ENCODE measurements at regions not wholly inside any gene's neighbourhood (a gene's known extent, or its start where the extent isn't known, plus 50 kb on each side); places are given as distances from the start of the nearest gene placed in this dataset.

DNA sequence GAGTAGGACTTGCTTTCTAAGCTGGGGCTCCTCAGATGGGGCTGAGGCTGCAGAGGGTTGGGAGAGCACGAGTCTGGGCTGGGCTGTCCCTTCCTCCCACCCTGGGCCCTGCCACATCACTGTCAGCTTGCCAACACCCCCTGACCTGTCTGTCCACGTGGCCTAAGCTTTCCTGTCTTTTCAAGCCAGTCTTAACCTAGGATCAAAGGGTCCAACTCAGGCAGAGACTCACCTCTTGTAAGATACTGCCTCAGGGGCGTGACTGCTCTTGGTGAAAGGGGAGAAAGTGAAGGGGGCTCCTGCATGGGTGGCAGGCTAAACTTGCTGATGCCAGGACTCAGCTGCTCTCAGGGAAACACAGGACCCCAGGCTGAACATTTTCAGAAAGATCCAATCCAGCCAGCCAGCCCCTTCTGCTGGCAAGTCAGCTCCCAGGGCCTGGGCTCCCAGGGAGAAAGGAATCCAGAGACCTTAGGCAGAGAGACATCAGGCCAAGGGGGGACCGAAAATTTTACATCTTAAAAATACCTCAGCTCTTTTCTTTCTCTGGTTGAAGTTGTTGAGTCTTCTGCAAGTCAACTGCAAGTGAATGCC is 144.2 kb upstream of the ID2 start:
- no peak for DNase-seq (ENCODE audit: low spot score)

DNA sequence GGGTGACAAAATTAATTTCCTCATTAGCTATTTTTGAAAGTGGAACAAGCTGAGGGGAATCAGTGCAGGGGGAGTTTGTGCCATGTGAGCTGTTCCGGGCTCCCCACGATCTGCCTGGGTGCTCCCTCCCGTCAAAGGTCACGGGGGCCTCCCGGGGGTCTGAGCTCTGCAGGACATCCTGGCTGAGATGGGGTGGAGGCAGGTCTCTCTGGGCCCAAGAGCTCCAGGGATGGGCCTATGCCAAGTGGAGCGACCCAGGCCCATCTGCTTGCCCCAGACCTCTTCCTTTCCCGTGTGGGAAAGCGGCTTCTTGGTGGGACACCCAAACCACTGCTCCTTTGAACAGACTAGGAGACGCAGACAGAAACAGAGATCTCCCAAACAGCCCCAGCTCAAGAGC is 143.3 kb upstream of the ID2 start:
- no peak for DNase-seq (ENCODE audit: low spot score)

DNA sequence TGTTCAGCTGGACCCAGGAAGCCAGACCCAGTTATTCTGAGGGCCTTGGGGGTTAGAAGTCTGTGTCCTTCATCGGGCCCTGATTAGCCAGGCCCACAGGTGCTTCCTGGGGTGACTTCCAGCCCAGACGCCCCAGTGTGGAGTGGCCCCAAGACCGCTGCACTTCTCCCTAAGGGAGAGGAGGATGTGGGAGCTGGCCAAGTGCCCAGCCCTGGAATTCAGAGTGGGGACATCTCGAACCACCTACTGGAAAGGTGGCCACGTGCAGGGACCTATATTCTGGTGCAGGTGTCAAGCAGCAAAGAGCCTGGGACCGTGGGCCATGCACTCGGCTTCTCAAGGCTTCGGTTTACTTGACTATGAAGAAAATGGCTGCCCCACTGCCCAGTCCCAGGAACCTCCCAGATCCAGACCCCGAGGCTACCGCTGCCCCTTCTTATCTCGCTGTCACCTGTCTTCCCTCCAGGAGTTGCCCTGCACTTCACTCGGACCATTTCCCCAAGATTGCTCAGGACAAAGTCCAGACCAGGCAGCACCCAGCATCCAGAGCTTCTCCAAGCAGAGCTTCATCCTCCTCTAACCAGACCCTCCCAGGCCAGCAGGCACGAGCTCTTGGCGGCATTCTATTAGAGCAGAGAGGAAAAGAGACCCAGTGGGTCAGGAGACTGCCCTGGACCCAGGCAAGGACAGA is 142.8 kb upstream of the ID2 start:
- no peak for DNase-seq (ENCODE audit: low spot score)

DNA sequence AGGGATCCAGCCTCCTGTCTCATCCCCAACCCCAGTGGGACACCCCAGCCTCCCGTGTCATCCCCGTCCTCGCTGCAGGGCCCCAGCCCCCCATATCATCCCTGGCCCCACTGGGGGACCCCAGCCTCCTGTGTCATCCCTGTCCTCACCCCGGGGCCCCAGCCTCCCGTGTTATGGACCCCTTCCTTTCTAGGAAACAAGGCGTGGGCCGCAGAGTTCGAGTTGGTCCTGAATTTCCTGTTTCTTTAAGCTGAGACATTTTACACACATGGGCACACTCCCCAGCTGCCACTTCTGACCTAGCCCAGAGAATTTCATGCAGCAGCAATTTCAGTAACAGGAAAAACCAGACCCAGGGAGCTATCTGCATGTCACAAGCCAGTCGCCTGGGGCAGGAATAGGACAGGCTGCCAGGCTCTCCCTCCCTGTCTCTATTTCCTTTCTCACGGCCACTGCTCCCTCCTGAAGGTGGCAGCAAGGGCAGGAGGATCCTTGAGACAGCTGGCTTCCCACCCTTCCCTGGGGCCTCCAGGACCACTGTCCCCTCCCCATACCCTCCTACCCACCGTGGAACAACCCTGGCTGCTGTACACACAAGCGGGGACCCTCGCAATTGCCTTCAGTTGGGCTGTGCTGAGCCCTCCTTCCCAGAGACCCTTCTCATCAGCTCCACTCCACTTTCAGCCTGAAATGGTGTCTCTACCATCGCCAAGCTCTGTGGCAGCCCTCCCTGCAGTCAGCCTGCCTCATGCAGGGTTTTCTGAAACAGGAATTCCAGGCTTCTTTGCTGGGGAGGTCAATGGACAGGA is 141.9 kb upstream of the ID2 start:
- DNase-seq (ENCODE audit: low spot score): no peak

DNA sequence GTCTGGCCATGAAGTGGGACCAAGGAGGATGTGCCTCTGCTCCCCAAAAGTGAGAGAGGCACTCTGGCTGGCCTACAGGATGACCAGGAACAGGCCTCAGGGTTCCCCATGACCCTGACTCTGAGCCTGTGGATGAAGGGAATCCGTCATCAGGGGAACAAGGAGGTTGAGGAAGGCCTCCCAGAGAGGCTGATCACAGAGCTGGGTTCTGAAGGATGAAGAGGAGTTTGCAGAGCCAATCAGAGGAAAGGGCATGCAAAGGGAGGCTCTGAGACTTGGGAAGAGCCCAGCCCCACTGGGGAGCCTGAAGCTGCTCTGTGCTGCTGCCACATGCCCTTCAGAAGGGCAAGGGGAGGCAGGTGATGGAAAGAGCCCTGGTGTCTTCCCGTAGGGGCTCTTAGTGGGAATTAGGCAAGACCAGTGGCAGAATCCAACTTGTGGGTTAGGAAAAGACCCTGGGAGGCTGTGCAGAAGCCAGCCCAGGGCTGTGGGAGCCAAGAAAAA is 141.3 kb upstream of the ID2 start:
- DNase-seq (ENCODE audit: low spot score): no peak

DNA sequence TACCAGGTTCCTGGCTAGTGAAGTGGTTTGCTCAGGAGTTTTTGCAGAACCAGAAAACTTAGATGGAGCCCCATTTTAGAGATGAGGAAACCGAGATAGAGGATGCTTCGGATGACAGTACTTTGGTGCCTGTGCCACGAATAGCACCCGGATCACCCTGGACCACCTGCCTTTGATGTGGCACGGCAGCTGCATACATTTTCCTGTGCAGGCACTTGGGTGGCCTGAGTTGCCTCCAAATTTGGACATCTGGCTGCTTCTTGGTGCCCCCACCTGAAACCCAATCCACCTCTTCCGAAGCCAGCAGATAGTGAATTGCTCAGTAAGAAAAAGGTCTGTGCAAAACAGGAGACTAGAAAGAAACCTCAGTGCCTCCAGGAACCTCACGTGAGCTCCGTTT is 140.6 kb upstream of the ID2 start:
- no peak for DNase-seq (ENCODE audit: low spot score)

DNA sequence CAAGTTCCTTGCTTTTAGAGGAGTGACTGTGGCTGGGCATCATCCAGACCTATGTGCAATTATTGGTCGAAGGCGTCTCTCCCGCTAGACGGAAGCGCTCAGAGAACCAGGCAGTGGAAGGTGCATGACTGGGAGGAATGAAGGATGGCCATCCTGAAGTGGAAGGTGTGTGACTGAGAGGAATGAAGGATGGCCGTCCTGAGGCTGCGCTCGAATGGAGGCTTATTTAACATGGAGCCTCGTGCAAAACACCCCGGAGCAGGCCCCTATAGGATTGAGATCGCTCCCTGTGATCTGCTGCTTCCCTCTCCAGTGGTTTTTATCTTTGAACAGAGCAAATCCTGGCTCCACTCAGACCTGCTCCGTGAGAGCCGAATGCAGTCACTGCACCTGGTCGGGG is 140.2 kb upstream of the ID2 start:
- no peak for DNase-seq (ENCODE audit: low spot score)

DNA sequence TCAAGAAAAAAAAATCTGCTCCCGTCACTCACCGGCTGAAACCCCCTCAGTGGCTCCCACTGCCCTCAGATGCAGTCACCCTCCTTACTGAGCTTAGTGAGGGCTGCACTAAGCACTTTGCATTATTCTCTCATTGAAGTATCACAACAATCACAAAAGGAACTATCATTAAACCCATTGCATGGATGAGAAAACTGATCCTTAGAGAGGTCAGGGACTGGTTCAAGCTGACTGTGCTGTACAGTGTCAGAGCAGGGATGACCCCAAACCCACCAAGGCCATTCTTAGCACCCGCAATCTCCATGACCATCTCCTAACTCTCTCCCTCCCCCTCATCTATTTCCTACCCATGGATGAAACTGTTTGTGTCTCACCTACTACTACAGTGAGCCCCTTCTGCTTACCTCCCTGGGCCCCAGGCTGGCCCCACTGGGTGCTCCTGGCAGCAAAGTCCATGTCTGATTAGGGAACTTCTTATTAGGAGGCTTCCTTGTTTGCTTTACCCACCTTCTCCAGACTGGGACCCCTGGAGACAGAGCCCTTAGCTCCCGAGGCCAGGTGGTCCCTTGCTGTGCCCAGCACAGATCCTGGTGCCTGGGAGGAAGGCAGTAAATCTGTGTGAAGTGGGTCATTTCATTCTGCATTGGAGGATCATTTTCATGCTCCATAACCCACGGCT is 139.3 kb upstream of the ID2 start:
- no peak for DNase-seq (ENCODE audit: low spot score)

DNA sequence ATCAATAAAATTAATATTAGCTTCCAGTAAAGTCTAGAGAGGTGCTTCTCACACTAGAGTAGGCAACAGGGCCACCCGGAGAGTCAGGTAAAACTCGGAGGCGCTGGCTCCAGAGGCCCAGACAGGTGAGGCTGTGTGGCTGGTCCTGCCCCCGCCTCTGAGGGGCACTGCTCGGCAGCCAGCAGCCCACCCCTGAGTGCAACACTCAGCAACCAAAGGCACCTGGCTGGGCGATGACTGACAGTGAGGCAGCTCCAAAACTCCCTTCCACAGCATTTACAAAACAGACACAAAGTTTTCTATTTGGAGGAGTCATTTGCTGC is 138.8 kb upstream of the ID2 start:
- DNase-seq (ENCODE audit: low spot score): no peak

DNA sequence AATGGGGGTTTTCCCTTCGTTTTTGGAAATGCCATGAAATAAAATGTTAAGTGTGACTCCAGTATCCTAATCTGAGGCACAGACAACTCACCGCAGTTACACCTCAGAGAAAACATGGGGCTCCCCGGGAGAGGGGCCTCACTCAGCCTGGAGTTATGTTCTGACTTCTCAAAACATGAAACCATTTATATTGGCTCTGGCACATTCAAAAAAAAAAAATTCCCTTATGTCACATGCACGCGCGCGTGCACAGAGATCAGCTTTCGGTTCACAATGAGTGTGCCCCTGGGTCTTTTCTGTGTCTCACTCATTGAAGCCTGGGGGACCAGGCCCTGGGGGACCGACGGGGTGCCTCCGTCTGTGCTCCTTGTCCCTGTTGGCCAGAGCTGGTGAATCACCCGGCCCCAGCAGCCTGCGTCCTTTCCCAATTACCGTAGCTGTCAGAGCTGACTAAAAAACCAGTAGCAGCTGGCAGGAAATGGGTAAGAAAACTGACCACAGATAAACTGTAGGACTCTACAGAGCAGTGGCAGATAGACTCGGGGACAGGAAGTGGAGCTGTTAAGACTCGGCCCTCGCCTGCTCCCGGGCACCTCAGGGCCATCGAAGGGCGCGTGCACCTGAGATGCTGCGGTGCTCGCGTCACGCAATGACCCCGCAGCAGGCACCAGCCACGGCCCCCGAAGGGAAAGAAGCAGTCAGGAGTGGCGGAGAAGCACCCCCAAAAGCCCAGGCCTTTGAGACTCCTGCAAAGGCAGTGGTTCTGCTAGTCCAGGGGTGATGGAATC is 138.3 kb upstream of the ID2 start:
- peak; percentile 84 for DNase-seq (ENCODE audit: low spot score)

DNA sequence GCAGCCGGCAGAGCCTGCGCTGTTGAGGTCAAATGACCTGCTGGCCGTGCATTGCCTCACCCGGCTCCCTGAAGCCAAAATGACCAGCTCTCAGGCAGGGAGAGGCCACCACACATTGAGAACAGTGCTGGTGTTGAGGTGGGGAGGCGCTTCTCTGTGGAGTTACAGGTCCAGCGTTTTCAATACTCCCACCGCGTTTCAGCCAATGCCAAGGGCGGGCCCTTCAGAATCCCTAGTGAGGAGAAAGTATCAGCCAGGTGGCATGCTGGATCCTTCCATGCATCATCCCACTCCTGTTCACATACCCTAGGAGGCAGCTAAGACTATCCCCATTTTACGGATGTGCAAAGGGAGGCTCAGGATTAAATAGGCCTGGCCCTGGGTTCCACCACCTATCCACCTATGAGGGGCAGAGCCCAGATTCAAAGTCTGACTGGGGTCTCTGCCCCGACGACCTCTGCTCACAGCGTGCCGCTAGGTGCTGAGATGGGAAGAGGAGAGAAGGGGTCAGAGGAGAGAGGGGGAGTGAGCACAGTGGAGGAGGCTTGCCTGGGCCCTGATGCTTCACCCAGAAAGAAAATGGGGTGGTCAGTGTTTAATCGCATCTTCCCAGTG is 137.6 kb upstream of the ID2 start:
- DNase-seq (ENCODE audit: low spot score): no peak

DNA sequence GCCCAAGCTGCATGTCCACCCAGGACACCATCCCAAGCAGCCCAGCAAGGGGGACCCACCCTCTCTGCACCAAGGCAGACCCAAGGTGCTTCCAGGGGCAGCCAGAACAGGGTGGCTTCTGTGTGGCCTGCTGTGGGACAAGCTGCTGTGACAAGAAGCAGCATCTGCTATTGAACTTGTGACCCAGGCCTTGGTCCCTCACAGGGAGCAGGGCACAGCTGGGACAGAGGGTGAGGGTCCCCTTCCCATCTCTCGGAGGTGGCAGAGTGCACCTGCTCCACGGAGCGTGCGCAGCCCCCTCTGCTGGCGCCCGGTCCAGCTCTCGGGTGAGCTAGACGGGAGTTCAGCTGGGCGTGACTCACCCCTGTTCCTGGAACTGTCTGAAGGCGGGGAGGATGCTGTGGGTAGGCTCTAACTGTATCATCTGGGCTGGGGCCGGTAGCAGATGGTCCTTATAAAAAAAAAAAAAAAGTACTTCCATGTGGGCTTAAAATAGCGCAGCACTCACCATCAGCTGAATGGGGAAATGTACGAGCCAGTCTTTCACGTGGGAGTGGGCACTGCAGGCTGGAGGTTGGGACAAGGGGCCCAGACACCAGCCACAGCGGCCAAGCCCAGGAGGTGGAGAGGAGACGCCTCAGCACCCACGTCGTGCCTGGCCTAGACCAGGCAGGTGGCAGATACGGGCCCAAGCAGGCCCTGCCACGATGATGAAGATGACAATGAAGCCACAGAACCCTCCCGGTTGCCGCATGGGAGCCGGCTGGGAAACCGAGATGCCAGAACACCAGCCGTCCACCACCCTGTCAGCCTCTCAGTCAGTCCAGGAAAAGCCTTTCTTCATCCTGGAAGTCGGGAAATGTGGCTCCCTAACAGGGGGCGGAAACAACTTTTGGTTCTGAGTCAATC is 136.8 kb upstream of the ID2 start:
- DNase-seq (ENCODE audit: low spot score): peak; percentile 80

DNA sequence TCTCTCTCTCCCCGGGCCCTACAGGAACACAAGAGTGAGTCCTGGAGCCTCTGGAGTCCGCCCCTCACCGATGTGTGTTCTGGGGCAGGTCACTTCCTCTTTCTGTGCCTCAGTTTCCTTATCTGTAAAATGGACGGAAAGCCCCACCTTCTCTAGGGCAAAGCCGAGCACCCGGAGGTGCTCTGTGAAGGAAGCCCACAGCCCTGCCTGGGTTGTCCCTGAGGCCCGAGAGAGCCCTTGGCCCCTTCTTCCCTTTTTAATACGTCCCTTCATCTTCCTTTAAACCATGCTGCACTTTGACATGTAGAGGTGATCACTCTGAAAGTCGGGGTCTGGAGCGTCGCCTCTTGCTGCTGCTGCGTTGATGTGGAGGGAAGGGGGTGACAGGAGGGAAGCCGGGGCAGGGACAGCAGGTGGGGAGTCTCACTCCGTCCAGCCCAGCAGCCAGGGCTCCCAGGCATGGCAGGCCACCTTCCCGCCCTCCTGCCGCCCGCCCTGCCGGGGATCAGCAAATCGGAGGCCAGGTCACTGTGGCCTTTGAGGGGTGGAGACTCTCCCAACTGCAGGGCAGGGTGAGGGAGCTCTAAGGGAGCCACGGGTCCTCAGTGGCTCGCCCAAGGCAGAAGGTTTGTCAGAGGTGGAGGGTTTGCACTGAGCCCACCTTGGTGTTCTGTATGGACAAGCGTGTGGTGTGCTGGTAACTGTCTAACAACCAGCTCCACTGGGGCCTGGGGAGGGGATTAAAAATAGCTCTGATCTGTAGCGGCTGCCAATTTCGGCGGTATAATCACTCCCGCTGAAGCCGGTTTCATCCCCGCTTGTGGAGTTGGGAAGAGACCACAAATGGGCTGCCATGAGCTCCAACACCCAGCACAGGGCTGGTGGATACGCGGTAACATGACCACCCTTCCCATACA is 135.9 kb upstream of the ID2 start:
- no peak for DNase-seq (ENCODE audit: low spot score)

DNA sequence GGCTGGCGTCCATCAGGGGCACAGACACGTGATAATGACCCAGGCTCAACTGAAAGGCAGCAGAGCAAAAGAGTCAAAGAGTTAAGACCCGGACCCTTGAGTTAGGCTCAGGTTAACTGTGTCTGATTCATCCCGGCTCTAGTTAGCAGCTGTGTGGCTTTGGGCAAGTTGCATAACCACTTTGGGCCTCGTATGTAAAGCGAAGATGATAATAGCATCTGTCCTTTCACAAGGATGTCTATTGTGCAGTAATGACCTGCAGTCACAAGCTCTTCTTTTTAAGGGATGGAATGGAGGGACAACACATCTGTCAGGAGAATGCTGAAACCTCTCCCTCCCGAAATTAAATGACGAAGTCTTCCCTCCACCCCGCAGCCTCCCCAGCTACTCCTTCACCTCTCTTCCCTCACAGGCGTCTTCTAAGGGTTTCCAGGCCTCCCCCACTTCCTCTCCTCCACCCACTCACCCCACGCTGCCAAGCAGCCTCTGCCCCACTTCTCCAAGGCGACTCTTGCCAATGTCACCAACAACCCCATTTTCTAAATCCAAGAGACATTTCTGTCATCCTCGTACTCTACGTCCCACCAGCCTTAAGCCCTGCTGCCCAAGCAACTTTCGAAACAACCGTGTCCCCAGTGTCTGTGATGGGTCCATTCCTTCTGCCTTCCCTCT is 135.1 kb upstream of the ID2 start:
- DNase-seq (ENCODE audit: low spot score): no peak

DNA sequence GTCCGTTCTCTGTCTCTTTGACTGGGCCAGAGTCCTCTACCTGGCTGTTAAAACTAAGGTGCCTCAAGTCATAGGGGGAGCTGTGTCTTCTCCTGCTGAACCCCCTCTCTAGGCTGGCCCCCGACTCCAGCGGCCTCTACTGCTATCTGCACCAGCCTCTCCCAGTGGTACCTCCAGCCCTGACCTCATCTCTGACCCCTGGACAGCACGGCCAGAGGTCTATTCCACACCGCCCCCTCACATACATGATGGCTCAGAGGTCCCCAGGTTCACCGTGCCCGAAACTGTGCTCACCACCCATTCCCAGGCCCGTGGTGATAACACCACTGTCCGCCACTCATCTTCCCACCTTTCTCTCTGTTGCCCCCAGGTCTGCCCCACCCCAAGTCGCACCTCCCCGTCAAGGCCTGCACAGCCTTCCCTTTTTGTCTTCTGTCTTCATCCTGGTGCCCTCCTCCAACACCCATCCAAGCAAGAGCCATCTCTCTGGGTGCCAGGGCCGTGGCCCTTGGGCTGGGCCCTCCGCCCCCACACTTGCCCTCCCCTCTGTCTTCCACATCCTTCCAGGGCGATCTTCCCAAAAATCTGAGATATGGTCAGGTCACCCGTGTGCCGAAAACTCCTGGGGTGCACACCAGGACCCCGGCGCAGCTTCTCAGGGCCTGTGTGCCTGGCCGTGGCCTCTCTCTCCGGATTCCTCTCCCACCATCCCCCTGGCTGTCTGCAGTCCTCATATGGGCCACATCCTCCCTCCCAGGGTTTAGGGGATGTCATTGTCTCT is 134.4 kb upstream of the ID2 start:
- DNase-seq (ENCODE audit: low spot score): no peak

DNA sequence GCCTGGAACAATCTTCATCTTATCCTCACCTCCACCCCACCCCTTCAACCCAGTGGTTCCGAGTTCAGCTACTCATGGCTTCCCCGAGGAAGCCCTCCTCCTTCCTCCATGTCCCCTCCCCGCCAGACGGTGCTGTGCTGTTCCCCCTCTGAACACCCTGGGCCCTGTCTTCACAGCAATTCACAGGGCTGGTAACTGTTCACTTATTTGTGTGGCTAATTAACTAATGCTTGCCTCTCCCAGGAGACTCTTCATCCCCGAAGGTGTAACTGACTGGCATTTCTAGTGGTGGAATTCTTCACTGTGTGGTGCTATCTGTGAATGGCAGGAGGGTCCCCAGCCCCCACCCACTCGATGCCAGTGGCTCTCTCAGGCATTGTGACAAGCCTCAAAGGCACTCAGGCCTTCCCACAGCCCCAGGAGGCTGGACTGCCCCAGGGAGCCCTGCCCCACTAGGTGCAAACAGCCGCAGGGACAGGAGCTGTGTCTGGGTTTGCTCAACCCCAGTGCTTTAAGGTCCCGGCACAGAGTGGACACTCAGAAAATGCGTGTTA is 133.7 kb upstream of the ID2 start:
- no peak for DNase-seq (ENCODE audit: low spot score)

DNA sequence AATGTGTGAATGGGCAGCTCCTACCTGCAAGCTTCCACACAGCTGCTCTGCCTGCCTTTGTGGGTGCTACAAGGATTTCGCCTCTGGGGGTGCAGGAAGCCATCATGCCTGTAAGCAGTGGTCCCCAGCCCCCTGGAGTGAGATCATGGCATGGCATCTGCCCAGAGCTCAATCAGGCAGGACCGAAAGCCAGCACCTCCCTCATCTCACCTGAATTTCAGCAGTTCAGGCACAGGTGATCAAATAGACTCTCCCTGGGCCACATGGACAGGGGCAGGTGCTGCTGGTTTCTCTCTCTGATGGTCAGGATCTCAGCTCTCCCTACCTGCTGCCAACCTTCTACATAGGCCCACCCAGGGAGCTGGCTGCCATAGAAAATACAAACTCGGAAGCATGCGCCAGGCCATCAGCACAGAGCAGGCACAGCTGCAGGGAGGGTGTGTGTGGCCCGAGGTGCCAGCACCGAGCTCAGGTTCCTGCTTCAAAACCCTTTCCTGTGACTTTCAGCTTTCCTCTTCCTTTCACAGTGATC is 133.2 kb upstream of the ID2 start:
- DNase-seq (ENCODE audit: low spot score): no peak

Data from H4 (cell line).